GM12878 (cell line): ENCODE measurements at regions not wholly inside any gene's neighbourhood (a gene's known extent, or its start where the extent isn't known, plus 50 kb on each side); places are given as distances from the start of the nearest gene placed in this dataset.

ENCODE experiments used
- ATAC-seq: fragments of 200-7000 bp; cut with Tn5 transposase; 3 replicates; pipeline ENCODE4 v1.9.1; 2020; ENCODE audit warnings: mild to moderate bottlenecking, moderate library complexity
- BruUV-seq: library from RNA; stranded (reverse); fragments of 400-500 nt; replicated peaks from 2 replicates; lab custom pipeline; 2021; lab: Mats Ljungman, UMichigan
- CTCF ChIA-PET: fragments of 300-600 bp; sonication (Branson Sonifier 250); formaldehyde crosslinking; extraction: SDS; loops from one replicate; lab custom pipeline; 2021; ENCODE audit warnings: inconsistent platforms; lab: Yijun Ruan, JAX
- POLR2A ChIA-PET: fragments of 350-600 bp; formaldehyde crosslinking; extraction: SDS; loops from one replicate; lab custom pipeline; 2021; ENCODE audit warnings: inconsistent platforms; lab: Charles Lee
- RAD21 ChIA-PET: fragments of 300-600 bp; sonication (Branson Sonifier 250); formaldehyde crosslinking; loops from one replicate; lab custom pipeline; 2023; ENCODE audit warnings: antibody characterized with exemption; ENCODE audit not compliant: unreplicated experiment; lab: Charles Lee
- SMC1A ChIA-PET: fragments of 300-600 bp; sonication (Branson Sonifier 250); formaldehyde crosslinking; loops from one replicate; lab custom pipeline; 2023; ENCODE audit not compliant: unreplicated experiment, uncharacterized antibody; lab: Charles Lee
- DNase-seq: peaks from one replicate; pipeline ENCODE4 v3.0.0-alpha.2; 2011; ENCODE audit warnings: low read depth, low spot score
- FAIRE-seq: peaks from 3 replicates; lab custom pipeline; 2011; peaks lifted over from hg19 to GRCh38; lab: Jason Lieb, UNC
- H2AFZ ChIP-seq: 2 replicates; pipeline ENCODE4 v1.6.0; 2011; ENCODE audit warnings: low read depth, low read length, control low read depth; ENCODE audit not compliant: control insufficient read depth
- H3K27ac ChIP-seq: 2 replicates; pipeline ENCODE4 v1.5.1; 2011; ENCODE audit warnings: control low read depth; ENCODE audit not compliant: control insufficient read depth, insufficient read depth
- H3K27me3 ChIP-seq, 2 experiments: replicated peaks in 1 of 2; 2 replicates each; pipeline versions ENCODE4 v1.6.0 to v1.6.1; 2011; ENCODE audit warnings: low read length in 1 of 2; ENCODE audit not compliant: control insufficient read depth in 2 of 2, insufficient read depth in 2 of 2
- H3K36me3 ChIP-seq, 2 experiments: 2 replicates each; pipeline ENCODE4 v1.5.1; 2011; ENCODE audit warnings: low read length in 1 of 2; ENCODE audit not compliant: control insufficient read depth in 2 of 2, insufficient read depth in 2 of 2
- H3K4me1 ChIP-seq: 2 replicates; pipeline ENCODE4 v1.6.1; 2011; ENCODE audit warnings: mild to moderate bottlenecking, low read length, moderate library complexity, mixed read lengths; ENCODE audit not compliant: control insufficient read depth, insufficient read depth
- H3K4me2 ChIP-seq: 2 replicates; pipeline ENCODE4 v1.6.0; 2011; ENCODE audit warnings: control low read depth; ENCODE audit not compliant: control insufficient read depth, insufficient read depth
- H3K4me3 ChIP-seq: fragments of 200-600 bp; sonication (generic); 2 replicates; pipeline ENCODE4 v1.5.1; 2016
- H3K79me2 ChIP-seq: 2 replicates; pipeline ENCODE4 v1.6.0; 2011; ENCODE audit warnings: low read length; ENCODE audit not compliant: control insufficient read depth, insufficient read depth
- H3K9ac ChIP-seq: 2 replicates; pipeline ENCODE4 v1.8.0; 2011; ENCODE audit warnings: low read length, control low read depth, mixed read lengths; ENCODE audit not compliant: control insufficient read depth, insufficient read depth
- H3K9me3 ChIP-seq: replicated peaks from 3 replicates; pipeline ENCODE4 v1.5.1; 2011; ENCODE audit warnings: mild to moderate bottlenecking, low read length; ENCODE audit not compliant: control insufficient read depth, insufficient read depth
- H4K20me1 ChIP-seq: 2 replicates; pipeline ENCODE4 v1.6.0; 2011; ENCODE audit not compliant: control insufficient read depth, insufficient read depth
- ASH2L ChIP-seq: fragments of 300-600, 200-600 bp; sonication (generic); IDR thresholded peaks from 2 replicates; pipeline ENCODE4 v1.6.1; 2017; ENCODE audit warnings: low read depth, mild to moderate bottlenecking, borderline replicate concordance
- BRCA1 ChIP-seq: IDR thresholded peaks from 2 replicates; pipeline ENCODE4 v1.6.1; 2011; ENCODE audit warnings: low read depth, low read length, improper control_type of control experiment
- GATAD2B ChIP-seq: fragments of 450-650 bp; conservative IDR thresholded peaks from 2 replicates; pipeline ENCODE4 v1.6.1; 2017; ENCODE audit warnings: low read depth, mild to moderate bottlenecking, moderate library complexity
- HDGF ChIP-seq: fragments of 450-650 bp; IDR thresholded peaks from 2 replicates; pipeline ENCODE4 v1.6.1; 2016; ENCODE audit warnings: antibody characterized with exemption
- NBN ChIP-seq: fragments of 450-650 bp; IDR thresholded peaks from 2 replicates; pipeline ENCODE4 v1.6.1; 2016
- NR2C2 ChIP-seq: IDR thresholded peaks from 2 replicates; pipeline ENCODE4 v1.6.1; 2011; ENCODE audit warnings: borderline replicate concordance, low read depth; ENCODE audit not compliant: control insufficient read depth, insufficient read length
- PAX5 ChIP-seq: IDR thresholded peaks from 2 replicates; pipeline ENCODE4 v1.6.1; 2011; ENCODE audit warnings: low read depth, low read length, borderline replicate concordance
- RFX5 ChIP-seq: IDR thresholded peaks from 2 replicates; pipeline ENCODE4 v1.6.1; 2011; ENCODE audit warnings: low read depth, low read length, improper control_type of control experiment
- SMC3 ChIP-seq: IDR thresholded peaks from 2 replicates; pipeline ENCODE4 v1.6.1; 2011; ENCODE audit warnings: low read length, improper control_type of control experiment, borderline replicate concordance
- SP1 ChIP-seq: IDR thresholded peaks from one replicate; pipeline ENCODE4 v1.6.1; 2011; ENCODE audit warnings: low read depth, low read length
- TARDBP ChIP-seq: IDR thresholded peaks from 2 replicates; pipeline ENCODE4 v1.6.1; 2016; ENCODE audit warnings: borderline replicate concordance
- WGBS: methylation state at CpG from one replicate; pipeline ENCODE4 v1.1.6; 2016; ENCODE audit warnings: low lambda C conversion rate; ENCODE audit not compliant: insufficient replicate concordance, insufficient coverage; ENCODE audit errors: missing lambda C conversion rate; 5-methylcytosine and 5-hydroxymethylcytosine counted together
- in situ Hi-C: fragments of 300-500 bp; cut with MboI; formaldehyde crosslinking; loops from 9 replicates; pipeline ENCODE4 v1.14.3; 2018; ENCODE audit warnings: mixed read lengths
- intact Hi-C: fragments of 100-400 bp; cut with micrococcal nuclease; formaldehyde crosslinking; loops from one replicate; pipeline ENCODE4 v1.14.2; 2022; ENCODE audit not compliant: unreplicated experiment

DNA sequence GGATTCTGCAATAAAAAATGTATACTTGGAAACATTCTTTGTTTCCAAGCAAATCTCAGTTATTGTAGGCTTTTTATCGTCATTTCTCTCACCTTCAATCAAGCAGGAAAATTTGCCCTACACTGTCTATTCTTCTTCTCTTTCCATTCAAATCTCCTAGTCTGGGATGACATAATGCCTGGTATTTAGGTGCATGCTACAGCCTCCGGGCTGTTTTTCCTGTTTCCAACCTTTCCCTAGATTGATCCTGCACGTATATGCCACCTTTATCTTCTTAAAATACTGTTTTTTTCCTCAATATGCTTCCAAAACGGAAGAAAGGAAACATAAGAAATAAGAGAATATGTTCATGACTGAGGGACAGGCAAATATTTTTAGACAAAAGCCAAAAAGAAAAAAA is 249.1 kb upstream of the UBASH3B start:
- TF ChIP-seq GATAD2B (no peak), PAX5 (no peak), NR2C2 (no peak), HDGF (no peak), NBN (no peak), ASH2L (no peak)
- H3K27me3 ChIP-seq, result no peaks in the 10 kb centered on the region
- in situ Hi-C loops (no loop called here), intact Hi-C loops (no loop called here)
- SMC1A ChIA-PET, result no interaction called here
- no peak overlapping the region for H2AFZ ChIP-seq
- H3K9ac ChIP-seq, result no peak overlapping the region
- BruUV-seq, result no TSS peak
- POLR2A ChIA-PET, result no interaction called here
- no peak overlapping the region for H3K4me2 ChIP-seq
- DNase-seq (no peak), FAIRE-seq (no peak), ATAC-seq (no peak)
- H4K20me1 ChIP-seq, result no peaks in the 10 kb centered on the region
- RAD21 ChIA-PET, result no interaction called here
- no peaks in the 10 kb centered on the region for H3K36me3 ChIP-seq
- CTCF ChIA-PET, result no interaction called here
- H3K4me3 ChIP-seq, result no peak overlapping the region
- no peaks in the 10 kb centered on the region for H3K9me3 ChIP-seq
- no peaks in the 10 kb centered on the region for H3K79me2 ChIP-seq
- H3K4me1 ChIP-seq, result no peaks in the 10 kb centered on the region
- WGBS, result 16% methylated on average over 4 of the region's 4 CpGs
- no peak overlapping the region for H3K27ac ChIP-seq

DNA sequence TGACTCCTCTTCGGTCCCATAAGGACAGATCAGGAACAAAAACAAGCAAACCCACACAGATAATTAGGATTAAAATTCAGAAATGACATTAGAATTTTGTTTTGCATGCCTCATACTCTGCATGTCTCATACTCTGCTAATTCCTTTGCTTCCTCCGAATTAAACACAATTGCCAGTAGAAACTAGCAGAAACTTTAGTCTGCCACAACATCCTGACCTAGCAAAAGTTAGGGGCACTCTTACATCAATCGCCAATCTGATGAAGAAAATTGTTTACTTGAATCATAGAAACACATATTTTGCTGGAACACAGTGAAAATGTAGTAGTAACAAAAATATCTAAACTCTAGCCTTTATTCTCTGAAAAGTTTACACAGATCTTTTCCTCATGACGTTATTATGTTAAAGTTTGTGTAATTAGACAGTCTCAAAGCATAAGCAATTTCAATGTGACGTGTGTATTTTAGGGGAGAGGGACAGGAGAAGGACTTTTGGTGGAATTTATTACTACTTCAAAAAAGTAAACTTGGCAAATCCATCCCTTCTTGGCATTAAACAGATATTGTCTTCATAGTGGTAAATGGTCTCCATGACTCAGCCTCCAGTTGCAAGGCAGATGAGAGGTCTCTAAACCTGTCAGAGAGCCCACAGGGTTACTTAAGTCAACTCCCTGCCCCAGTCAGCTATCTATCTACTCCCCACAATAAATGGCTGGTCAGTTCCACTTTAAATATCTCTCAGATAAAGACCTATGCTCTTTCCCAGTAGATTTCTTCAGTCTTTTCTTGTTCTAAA is 249.8 kb upstream of the UBASH3B start:
- in situ Hi-C loops, result no loop called here
- Histone ChIP-seq H3K27ac (no peak overlapping the region), H3K4me2 (no peak overlapping the region)
- FAIRE-seq (no peak), ATAC-seq (no peak)
- intact Hi-C loops, result no loop called here
- SMC1A ChIA-PET, result no interaction called here
- POLR2A ChIA-PET, result no interaction called here
- TF ChIP-seq SP1 (no peak), BRCA1 (no peak), RFX5 (no peak), SMC3 (no peak), TARDBP (no peak)
- TF ChIP-seq, all 136 proteins: peak for 0
- Histone ChIP-seq H3K4me3 (no peak overlapping the region), H3K79me2 (no peaks in the 10 kb centered on the region), H3K27me3 (no peaks in the 10 kb centered on the region), H3K9ac (no peak overlapping the region), H3K9me3 (no peaks in the 10 kb centered on the region), H4K20me1 (no peaks in the 10 kb centered on the region), H2AFZ (no peak overlapping the region), H3K4me1 (no peaks in the 10 kb centered on the region), H3K36me3 (no peaks in the 10 kb centered on the region)
- CTCF ChIA-PET, result no interaction called here
- no TSS peak for BruUV-seq
- no peak for DNase-seq
- RAD21 ChIA-PET, result no interaction called here
- 2% methylated on average over 5 of the region's 5 CpGs for WGBS
